SK-N-SH (cell line): ENCODE measurements at regions not wholly inside any gene's neighbourhood (a gene's known extent, or its start where the extent isn't known, plus 50 kb on each side); places are given as distances from the start of the nearest gene placed in this dataset.

Experiments
- CHD2 ChIP-seq: fragments of 150-350 bp; IDR thresholded peaks from 2 replicates; pipeline ENCODE4 v1.6.1; 2018; ENCODE audit warnings: low read length; ENCODE audit not compliant: partially characterized antibody
- MAX ChIP-seq: IDR thresholded peaks from 2 replicates; pipeline ENCODE4 v1.4.0; 2012; ENCODE audit warnings: low read depth
- NRF1 ChIP-seq: IDR thresholded peaks from 2 replicates; pipeline ENCODE4 v1.6.1; 2012; ENCODE audit warnings: low read depth, mild to moderate bottlenecking, low read length
- POLR2AphosphoS5 ChIP-seq: IDR thresholded peaks from 2 replicates; pipeline ENCODE4 v1.6.1; 2012; ENCODE audit warnings: low read depth, low read length
- TEAD4 ChIP-seq: IDR thresholded peaks from 2 replicates; pipeline ENCODE4 v1.4.0; 2012; ENCODE audit warnings: mild to moderate bottlenecking, borderline replicate concordance; ENCODE audit not compliant: insufficient read depth
- YY1 ChIP-seq: IDR thresholded peaks from 2 replicates; pipeline ENCODE4 v1.4.0; 2012; ENCODE audit warnings: low read depth, mild to moderate bottlenecking
- TF ChIP-seq, protein P1 (sequence below): fragments of 200-600 bp; sonication (generic); IDR thresholded peaks from 2 replicates; pipeline ENCODE4 v1.6.1; 2017; ENCODE audit warnings: antibody characterized with exemption, mild to moderate bottlenecking, moderate library complexity
- TF ChIP-seq, protein P2 (sequence below): IDR thresholded peaks from 2 replicates; pipeline ENCODE4 v1.4.0; 2012; ENCODE audit warnings: low read depth, borderline replicate concordance

DNA sequence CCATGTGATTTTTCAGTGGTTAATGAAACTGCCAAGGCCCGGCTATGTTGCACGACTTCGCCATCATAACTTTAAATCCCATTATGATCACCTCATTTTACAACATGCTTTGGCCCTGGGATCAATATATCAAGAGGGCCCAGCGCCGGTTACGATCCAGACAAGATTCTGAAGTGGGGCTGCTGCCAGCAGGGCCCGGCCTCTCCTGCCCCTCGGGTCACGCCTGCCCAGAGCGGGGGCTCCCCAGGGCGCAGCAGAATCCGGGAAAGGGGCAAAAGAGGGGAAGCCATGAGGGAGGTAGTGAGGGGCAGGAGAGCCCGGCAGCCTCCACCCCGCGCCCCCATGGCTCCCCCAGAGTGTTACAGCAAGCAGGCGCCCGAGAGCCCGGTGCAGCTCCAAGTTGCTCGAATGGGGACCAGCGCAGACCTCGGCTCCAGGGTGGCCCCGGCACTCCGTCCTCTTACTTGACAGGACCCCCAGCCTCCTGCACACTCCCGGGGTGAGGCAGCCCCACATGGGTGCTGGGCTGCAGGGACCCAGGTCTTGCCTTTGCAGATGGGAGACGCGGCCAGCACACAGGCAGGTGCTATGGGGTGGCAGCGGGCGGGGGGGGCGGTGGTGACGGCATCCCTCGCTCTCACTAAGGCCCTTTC lies 129.8 kb upstream of the NKX1-1 start:
- TF ChIP-seq, protein P1, sequence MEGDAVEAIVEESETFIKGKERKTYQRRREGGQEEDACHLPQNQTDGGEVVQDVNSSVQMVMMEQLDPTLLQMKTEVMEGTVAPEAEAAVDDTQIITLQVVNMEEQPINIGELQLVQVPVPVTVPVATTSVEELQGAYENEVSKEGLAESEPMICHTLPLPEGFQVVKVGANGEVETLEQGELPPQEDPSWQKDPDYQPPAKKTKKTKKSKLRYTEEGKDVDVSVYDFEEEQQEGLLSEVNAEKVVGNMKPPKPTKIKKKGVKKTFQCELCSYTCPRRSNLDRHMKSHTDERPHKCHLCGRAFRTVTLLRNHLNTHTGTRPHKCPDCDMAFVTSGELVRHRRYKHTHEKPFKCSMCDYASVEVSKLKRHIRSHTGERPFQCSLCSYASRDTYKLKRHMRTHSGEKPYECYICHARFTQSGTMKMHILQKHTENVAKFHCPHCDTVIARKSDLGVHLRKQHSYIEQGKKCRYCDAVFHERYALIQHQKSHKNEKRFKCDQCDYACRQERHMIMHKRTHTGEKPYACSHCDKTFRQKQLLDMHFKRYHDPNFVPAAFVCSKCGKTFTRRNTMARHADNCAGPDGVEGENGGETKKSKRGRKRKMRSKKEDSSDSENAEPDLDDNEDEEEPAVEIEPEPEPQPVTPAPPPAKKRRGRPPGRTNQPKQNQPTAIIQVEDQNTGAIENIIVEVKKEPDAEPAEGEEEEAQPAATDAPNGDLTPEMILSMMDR: no peak
- TF ChIP-seq, protein P2, sequence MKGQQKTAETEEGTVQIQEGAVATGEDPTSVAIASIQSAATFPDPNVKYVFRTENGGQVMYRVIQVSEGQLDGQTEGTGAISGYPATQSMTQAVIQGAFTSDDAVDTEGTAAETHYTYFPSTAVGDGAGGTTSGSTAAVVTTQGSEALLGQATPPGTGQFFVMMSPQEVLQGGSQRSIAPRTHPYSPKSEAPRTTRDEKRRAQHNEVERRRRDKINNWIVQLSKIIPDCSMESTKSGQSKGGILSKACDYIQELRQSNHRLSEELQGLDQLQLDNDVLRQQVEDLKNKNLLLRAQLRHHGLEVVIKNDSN: no peak
- no peak for TF ChIP-seq POLR2AphosphoS5
- no peak for TF ChIP-seq YY1
- TF ChIP-seq NRF1: no peak
- no peak for TF ChIP-seq MAX
- TF ChIP-seq CHD2: no peak
- TF ChIP-seq TEAD4: no peak
